Pancreas (tissue), 10 donors: ENCODE measurements at regions not wholly inside any gene's neighbourhood (a gene's known extent, or its start where the extent isn't known, plus 50 kb on each side); places are given as distances from the start of the nearest gene placed in this dataset.

Experiments
- ATAC-seq, 4 donors: fragments of 200-7000 bp; cut with Tn5 transposase; one replicate each; pipeline versions ENCODE4 v1.8.0 to v1.9.1; 2020; ENCODE audit warnings: mild to moderate bottlenecking in 4 of 4, moderate library complexity in 4 of 4
- DNase-seq, 6 donors: peaks; one replicate each; pipeline ENCODE4 v3.0.0-alpha.2; 2020
- FAIRE-seq: peaks from 2 replicates; lab custom pipeline; 2012; peaks lifted over from hg19 to GRCh38; lab: Jason Lieb, UNC
- H3K27ac ChIP-seq, 4 donors: fragments of 200-600 bp; sonication (generic); 1 replicate in 3 of 4; 2 replicates in 1 of 4; pipeline versions ENCODE4 v1.5.0 to v1.8.0; 2020
- H3K27me3 ChIP-seq, 4 donors: fragments of 200-600 bp; one replicate each; pipeline ENCODE4 v1.8.0; 2021
- H3K36me3 ChIP-seq, 3 donors: fragments of 200-600 bp; sonication (generic) in 1 of 3; one replicate each; pipeline versions ENCODE4 v1.5.0 to v1.8.0; 2020 to 2021
- H3K4me1 ChIP-seq, 3 donors: fragments of 200-600 bp; one replicate each; pipeline ENCODE4 v1.8.0; 2021
- H3K4me3 ChIP-seq, 4 donors: fragments of 200-600 bp; sonication (generic) in 2 of 4; one replicate each; pipeline versions ENCODE4 v1.5.0 to v1.8.0; 2020 to 2021
- H3K9me3 ChIP-seq, 4 donors: fragments of 200-600 bp; one replicate each; pipeline ENCODE4 v1.8.0; 2021
- CTCF ChIP-seq, 4 donors: fragments of 200-600 bp; sonication (generic) in 3 of 4; IDR thresholded peaks; one replicate each; pipeline versions ENCODE4 v1.5.0 to v1.8.0; 2021; ENCODE audit warnings: antibody characterized with exemption in 4 of 4
- WGBS, 2 donors: extraction: QIAGEN DNeasy Blood & Tissue Kit; methylation state at CpG; one replicate each; pipeline ENCODE4 v1.1.7; 2013; 5-methylcytosine and 5-hydroxymethylcytosine counted together
- intact Hi-C, 3 donors: fragments of 100-400 bp; cut with DNase I; formaldehyde crosslinking; loops; one replicate each; pipeline versions ENCODE4 v1.11.1 to v1.14.2; 2022
- donor health status: healthy with polysubstance abuse.
- donor health status: DM: no; HTN: no; CAD: no; lungs with moderate emphysema.
- donor health status: DM: no; HTN: no; CAD: no.
- donor health status: control.
- donor health status: control.
- donor health status: Bipolar disorder and iron deficiency.
- donor health status: DM: yes; HTN: yes; CAD: no.
- donor health status: DM: no; HTN: no; CAD: no.
- donor health status: DM: no; HTN: no; CAD: no.
- donor health status: DM: yes; HTN: yes; CAD: no.

- no peaks in the 10 kb centered on the region for H3K4me1 ChIP-seq
- no peak for DNase-seq
- H3K4me3 ChIP-seq, result no peak overlapping the region
- no peaks in the 10 kb centered on the region for H3K27me3 ChIP-seq
- intact Hi-C loops, result no loop called here
- ATAC-seq, result no peak
- TF ChIP-seq CTCF (IDR thresholded peaks at IDR 0.05), result no peak
- no peak overlapping the region for H3K27ac ChIP-seq
- WGBS, 2 donors, result 84 to 93% methylated on average over 1 of the region's 1 CpG
- H3K36me3 ChIP-seq, result no peaks in the 10 kb centered on the region
- H3K9me3 ChIP-seq, result no peaks in the 10 kb centered on the region
- no peak for FAIRE-seq
Observed at GRCh38 chr5:74304536-74304935, 336.0 kb downstream of the ENC1 start.

GRCh38 chr5:74303578-74303977, 336.9 kb downstream of the ENC1 start:
- intact Hi-C loops, result no loop called here
- DNase-seq, result no peak
- Histone ChIP-seq H3K27me3 (no peaks in the 10 kb centered on the region), H3K9me3 (no peaks in the 10 kb centered on the region), H3K4me1 (no peaks in the 10 kb centered on the region), H3K36me3 (no peaks in the 10 kb centered on the region), H3K27ac (no peak overlapping the region), H3K4me3 (no peak overlapping the region)
- 92 to 95% methylated on average over 3 of the region's 3 CpGs for WGBS, 2 donors
- no peak for ATAC-seq
- no peak for FAIRE-seq
- no peak for TF ChIP-seq CTCF (IDR thresholded peaks at IDR 0.05)

DNA sequence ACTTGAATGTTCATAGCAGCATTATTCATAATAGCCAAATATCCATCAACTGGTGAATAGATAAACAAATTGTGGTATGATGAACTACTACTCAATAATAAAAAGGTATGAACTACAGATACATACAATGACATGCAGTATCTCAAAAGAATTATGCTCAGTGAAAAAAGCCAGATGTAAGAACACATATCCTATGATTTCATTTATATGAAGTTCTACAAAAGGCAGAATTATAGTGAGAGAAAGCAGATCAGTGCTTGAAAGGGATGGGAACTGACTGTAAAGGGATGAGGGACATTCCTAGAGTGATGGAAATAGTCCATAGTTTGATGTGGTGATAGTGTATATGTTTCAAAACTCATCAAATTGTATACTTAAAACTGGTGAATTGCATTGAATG, 339.0 kb downstream of the ENC1 start:
- intact Hi-C loops, result no loop called here
- ATAC-seq (no peak), FAIRE-seq (no peak), DNase-seq (no peak)
- no peak overlapping the region for H3K27ac ChIP-seq
- H3K27me3 ChIP-seq, result no peaks in the 10 kb centered on the region
- H3K4me3 ChIP-seq, result no peak overlapping the region
- no peaks in the 10 kb centered on the region for H3K4me1 ChIP-seq
- TF ChIP-seq CTCF (IDR thresholded peaks at IDR 0.05), result no peak
- no peaks in the 10 kb centered on the region for H3K36me3 ChIP-seq
- H3K9me3 ChIP-seq, result no peaks in the 10 kb centered on the region

DNA sequence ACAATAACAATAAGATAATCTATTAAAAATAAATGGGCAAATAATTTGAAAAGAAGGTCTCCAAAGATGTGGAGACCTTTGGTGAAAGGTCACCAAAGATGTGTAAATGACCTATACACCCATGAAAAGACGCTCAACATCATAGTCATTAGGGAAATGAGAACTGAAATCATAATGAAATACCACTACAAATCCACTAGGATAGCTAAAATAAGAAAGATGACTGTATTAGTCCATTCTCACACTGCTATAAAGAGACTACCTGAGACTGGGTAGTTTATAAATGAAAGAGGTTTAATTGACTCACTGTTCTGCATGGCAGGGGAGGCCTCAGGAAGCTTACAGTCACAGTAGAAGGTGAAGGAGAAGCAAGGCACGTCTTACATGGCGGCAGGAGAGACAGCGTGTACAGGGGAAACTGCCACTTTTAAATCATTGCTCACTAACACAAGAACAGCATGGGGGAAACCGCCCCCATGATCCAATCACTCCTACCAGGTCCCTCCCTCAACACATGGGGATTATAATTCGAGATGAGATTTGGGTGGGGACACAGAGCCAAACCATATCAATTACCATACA, 339.6 kb downstream of the ENC1 start:
- no peak for TF ChIP-seq CTCF (IDR thresholded peaks at IDR 0.05)
- WGBS, 2 donors, result 90 to 93% methylated on average over 6 of the region's 6 CpGs
- no peak for ATAC-seq
- Histone ChIP-seq H3K4me3 (no peak overlapping the region), H3K36me3 (no peaks in the 10 kb centered on the region), H3K9me3 (no peaks in the 10 kb centered on the region), H3K27me3 (no peaks in the 10 kb centered on the region), H3K27ac (no peak overlapping the region), H3K4me1 (no peaks in the 10 kb centered on the region)
- FAIRE-seq, result no peak
- no peak for DNase-seq
- intact Hi-C loops, result no loop called here

DNA sequence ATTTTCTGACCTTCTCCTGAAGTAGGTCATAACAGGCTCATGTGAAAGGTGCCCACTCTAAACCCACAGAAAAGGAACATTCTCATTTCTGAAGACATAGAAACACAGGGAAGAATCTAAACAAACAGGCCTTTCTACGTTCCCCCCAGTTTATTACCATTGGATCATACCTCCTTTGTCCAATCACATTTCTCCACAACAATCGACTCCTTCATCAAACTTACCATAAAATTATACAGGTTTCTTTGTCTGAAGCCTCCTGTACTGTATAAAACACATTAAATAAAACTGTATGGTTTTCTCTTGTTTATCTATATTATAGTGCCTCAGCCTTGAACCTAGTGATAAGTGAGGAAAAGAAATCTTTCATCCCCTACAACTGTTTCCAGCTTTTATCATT, 340.7 kb downstream of the ENC1 start:
- no peak for ATAC-seq

More for the DNA sequence above, 340.7 kb downstream of the ENC1 start:
- H3K4me1 ChIP-seq, result no peaks in the 10 kb centered on the region
- H3K4me3 ChIP-seq, result no peak overlapping the region
- H3K27me3 ChIP-seq, result no peaks in the 10 kb centered on the region
- no peak overlapping the region for H3K27ac ChIP-seq
- DNase-seq (no peak), FAIRE-seq (no peak)
- intact Hi-C loops, result no loop called here
- H3K36me3 ChIP-seq, result no peaks in the 10 kb centered on the region
- H3K9me3 ChIP-seq, result no peaks in the 10 kb centered on the region
- WGBS, 2 donors, result 90 to 93% methylated on average over 2 of the region's 2 CpGs
- no peak for TF ChIP-seq CTCF (IDR thresholded peaks at IDR 0.05)
